Erythroblast (primary cell): ENCODE measurements at regions not wholly inside any gene's neighbourhood (a gene's known extent, or its start where the extent isn't known, plus 50 kb on each side); places are given as distances from the start of the nearest gene placed in this dataset.

Source experiments
- GATA1 ChIP-seq: IDR thresholded peaks from 2 replicates; pipeline ENCODE4 v1.6.1; 2011; ENCODE audit warnings: low read depth, mild to moderate bottlenecking, control low read depth, low read length, moderate library complexity
- POLR2A ChIP-seq: IDR thresholded peaks from 2 replicates; pipeline ENCODE4 v1.6.1; 2011; ENCODE audit warnings: mild to moderate bottlenecking, low read length

- TF ChIP-seq POLR2A = no peak
- TF ChIP-seq GATA1 = no peak
Measured at GRCh38 chr20:53718142-53719021, 124.7 kb upstream of the ZNF217 start.
